SK-N-SH treated with all-trans-retinoic acid at 6 μM for 48 hours (cell line): ENCODE measurements at regions not wholly inside any gene's neighbourhood (a gene's known extent, or its start where the extent isn't known, plus 50 kb on each side); places are given as distances from the start of the nearest gene placed in this dataset.

Experiments
- ARNTL ChIP-seq: fragments of 450-650 bp; formaldehyde crosslinking; IDR thresholded peaks from 2 replicates; pipeline ENCODE4 v1.5.0; 2020; ENCODE audit warnings: low read depth, mild to moderate bottlenecking, moderate library complexity, borderline replicate concordance
- BACH2 ChIP-seq: fragments of 250-450 bp; sonication (Bioruptor Pico); IDR thresholded peaks from 2 replicates; pipeline ENCODE4 v1.9.0; 2021; ENCODE audit warnings: mild to moderate bottlenecking, borderline replicate concordance
- CREB5 ChIP-seq: fragments of 250-450 bp; sonication (Bioruptor Pico); IDR thresholded peaks from 2 replicates; pipeline ENCODE4 v1.5.1; 2020; ENCODE audit warnings: low read depth, mild to moderate bottlenecking, moderate library complexity
- CSDC2 ChIP-seq: fragments of 250-450 bp; sonication (Bioruptor Pico); IDR thresholded peaks from 2 replicates; pipeline ENCODE4 v1.5.0; 2020; ENCODE audit warnings: mild to moderate bottlenecking, moderate library complexity
- ESRRG ChIP-seq: fragments of 250-450 bp; sonication (Bioruptor Pico); IDR thresholded peaks from 2 replicates; pipeline ENCODE4 v1.6.1; 2021; ENCODE audit warnings: mild to moderate bottlenecking
- PPARA ChIP-seq: fragments of 250-450 bp; sonication (Bioruptor Pico); IDR thresholded peaks from 2 replicates; pipeline ENCODE4 v1.5.0; 2020; ENCODE audit warnings: mild to moderate bottlenecking, borderline replicate concordance
- ZC3H10 ChIP-seq: fragments of 250-450 bp; sonication (Bioruptor Pico); IDR thresholded peaks from 2 replicates; pipeline ENCODE4 v1.5.1; 2021; ENCODE audit warnings: mild to moderate bottlenecking, moderate library complexity
- ZFP3 ChIP-seq: fragments of 250-450 bp; sonication (Bioruptor Pico); IDR thresholded peaks from 2 replicates; pipeline ENCODE4 v1.5.0; 2020; ENCODE audit warnings: mild to moderate bottlenecking, moderate library complexity
- ZFP30 ChIP-seq: fragments of 450-650 bp; formaldehyde crosslinking; IDR thresholded peaks from 2 replicates; pipeline ENCODE4 v1.5.0; 2022; ENCODE audit warnings: mild to moderate bottlenecking, moderate library complexity
- ZNF8 ChIP-seq: fragments of 450-650 bp; formaldehyde crosslinking; IDR thresholded peaks from 2 replicates; pipeline ENCODE4 v1.5.0; 2020; ENCODE audit warnings: mild to moderate bottlenecking, moderate library complexity
- TF ChIP-seq, protein P1 (sequence below): fragments of 250-450 bp; sonication (Bioruptor Pico); IDR thresholded peaks from 2 replicates; pipeline ENCODE4 v1.5.1; 2021; ENCODE audit warnings: mild to moderate bottlenecking, moderate library complexity
- TF ChIP-seq, protein P2 (sequence below): fragments of 250-450 bp; sonication (Bioruptor Pico); IDR thresholded peaks from 2 replicates; pipeline ENCODE4 v1.8.0; 2020; ENCODE audit warnings: mild to moderate bottlenecking, moderate library complexity, borderline replicate concordance
- TF ChIP-seq, protein P3 (sequence below): fragments of 250-450 bp; sonication (Bioruptor Pico); IDR thresholded peaks from 2 replicates; pipeline ENCODE4 v1.8.0; 2021; ENCODE audit warnings: low read depth, mild to moderate bottlenecking, moderate library complexity, borderline replicate concordance

DNA sequence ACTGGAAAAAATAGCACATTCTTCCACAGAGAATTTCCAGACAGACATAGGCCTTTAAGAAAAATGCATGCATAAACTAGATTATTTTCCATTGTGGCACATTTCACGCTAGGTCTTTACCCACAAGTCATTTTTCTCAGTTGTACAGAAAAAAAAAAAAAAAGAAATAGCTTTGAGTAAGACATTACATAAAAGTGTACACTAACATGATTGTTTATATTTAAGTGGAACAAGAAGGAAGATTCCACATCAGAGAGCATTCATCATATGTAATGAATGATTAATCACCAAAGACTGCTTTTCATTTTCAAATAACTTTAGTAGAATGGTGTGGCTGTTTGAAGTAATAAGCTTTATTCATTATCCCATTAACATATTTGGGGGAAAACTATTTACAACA, 1270.2 kb upstream of the AGA start:
- TF ChIP-seq ESRRG (CRISPR knock-in tag) (no peak), ZFP3 (CRISPR knock-in tag) (no peak), BACH2 (CRISPR knock-in tag) (no peak), ZC3H10 (CRISPR knock-in tag) (no peak), ZNF8 (CRISPR knock-in tag) (no peak), ARNTL (no peak), CSDC2 (CRISPR knock-in tag) (no peak), PPARA (CRISPR knock-in tag) (no peak), CREB5 (CRISPR knock-in tag) (no peak), ZFP30 (no peak)
- TF ChIP-seq, protein P1, sequence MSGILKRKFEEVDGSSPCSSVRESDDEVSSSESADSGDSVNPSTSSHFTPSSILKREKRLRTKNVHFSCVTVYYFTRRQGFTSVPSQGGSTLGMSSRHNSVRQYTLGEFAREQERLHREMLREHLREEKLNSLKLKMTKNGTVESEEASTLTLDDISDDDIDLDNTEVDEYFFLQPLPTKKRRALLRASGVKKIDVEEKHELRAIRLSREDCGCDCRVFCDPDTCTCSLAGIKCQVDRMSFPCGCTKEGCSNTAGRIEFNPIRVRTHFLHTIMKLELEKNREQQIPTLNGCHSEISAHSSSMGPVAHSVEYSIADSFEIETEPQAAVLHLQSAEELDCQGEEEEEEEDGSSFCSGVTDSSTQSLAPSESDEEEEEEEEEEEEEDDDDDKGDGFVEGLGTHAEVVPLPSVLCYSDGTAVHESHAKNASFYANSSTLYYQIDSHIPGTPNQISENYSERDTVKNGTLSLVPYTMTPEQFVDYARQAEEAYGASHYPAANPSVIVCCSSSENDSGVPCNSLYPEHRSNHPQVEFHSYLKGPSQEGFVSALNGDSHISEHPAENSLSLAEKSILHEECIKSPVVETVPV (CRISPR knock-in tag) = no peak
- TF ChIP-seq, protein P2, sequence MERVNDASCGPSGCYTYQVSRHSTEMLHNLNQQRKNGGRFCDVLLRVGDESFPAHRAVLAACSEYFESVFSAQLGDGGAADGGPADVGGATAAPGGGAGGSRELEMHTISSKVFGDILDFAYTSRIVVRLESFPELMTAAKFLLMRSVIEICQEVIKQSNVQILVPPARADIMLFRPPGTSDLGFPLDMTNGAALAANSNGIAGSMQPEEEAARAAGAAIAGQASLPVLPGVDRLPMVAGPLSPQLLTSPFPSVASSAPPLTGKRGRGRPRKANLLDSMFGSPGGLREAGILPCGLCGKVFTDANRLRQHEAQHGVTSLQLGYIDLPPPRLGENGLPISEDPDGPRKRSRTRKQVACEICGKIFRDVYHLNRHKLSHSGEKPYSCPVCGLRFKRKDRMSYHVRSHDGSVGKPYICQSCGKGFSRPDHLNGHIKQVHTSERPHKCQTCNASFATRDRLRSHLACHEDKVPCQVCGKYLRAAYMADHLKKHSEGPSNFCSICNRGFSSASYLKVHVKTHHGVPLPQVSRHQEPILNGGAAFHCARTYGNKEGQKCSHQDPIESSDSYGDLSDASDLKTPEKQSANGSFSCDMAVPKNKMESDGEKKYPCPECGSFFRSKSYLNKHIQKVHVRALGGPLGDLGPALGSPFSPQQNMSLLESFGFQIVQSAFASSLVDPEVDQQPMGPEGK = no peak
- TF ChIP-seq, protein P3, sequence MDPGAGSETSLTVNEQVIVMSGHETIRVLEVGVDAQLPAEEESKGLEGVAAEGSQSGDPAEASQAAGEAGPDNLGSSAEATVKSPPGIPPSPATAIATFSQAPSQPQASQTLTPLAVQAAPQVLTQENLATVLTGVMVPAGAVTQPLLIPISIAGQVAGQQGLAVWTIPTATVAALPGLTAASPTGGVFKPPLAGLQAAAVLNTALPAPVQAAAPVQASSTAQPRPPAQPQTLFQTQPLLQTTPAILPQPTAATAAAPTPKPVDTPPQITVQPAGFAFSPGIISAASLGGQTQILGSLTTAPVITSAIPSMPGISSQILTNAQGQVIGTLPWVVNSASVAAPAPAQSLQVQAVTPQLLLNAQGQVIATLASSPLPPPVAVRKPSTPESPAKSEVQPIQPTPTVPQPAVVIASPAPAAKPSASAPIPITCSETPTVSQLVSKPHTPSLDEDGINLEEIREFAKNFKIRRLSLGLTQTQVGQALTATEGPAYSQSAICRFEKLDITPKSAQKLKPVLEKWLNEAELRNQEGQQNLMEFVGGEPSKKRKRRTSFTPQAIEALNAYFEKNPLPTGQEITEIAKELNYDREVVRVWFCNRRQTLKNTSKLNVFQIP (CRISPR knock-in tag) = no peak
